Activated CD4-positive, alpha-beta T cell treated with anti-CD3 and anti-CD28 coated beads, Interleukin-2, amount 10 ng/mL, durations not matched to agents 7 days and 5 days (primary cell): ENCODE measurements at regions not wholly inside any gene's neighbourhood (a gene's known extent, or its start where the extent isn't known, plus 50 kb on each side); places are given as distances from the start of the nearest gene placed in this dataset.

Experiments used
- CTCF ChIA-PET: fragments of 350-600 bp; sonication (Branson Sonifier 250); formaldehyde crosslinking; loops from one replicate; lab custom pipeline; 2021; ENCODE audit warnings: antibody characterized with exemption; lab: Charles Lee
- POLR2A ChIA-PET: fragments of 350-600 bp; sonication (Branson Sonifier 250); formaldehyde crosslinking; loops from one replicate; lab custom pipeline; 2021; ENCODE audit warnings: antibody characterized with exemption; lab: Charles Lee
- DNase-seq: peaks from one replicate; pipeline ENCODE4 v3.0.0-alpha.2; 2020
- H3K27ac Mint-ChIP-seq: one replicate; pipeline ENCODE4 v1.8.0; 2021; ENCODE audit warnings: mild to moderate bottlenecking, moderate library complexity, mixed read lengths
- H3K27me3 Mint-ChIP-seq: one replicate; pipeline ENCODE4 v1.8.0; 2021; ENCODE audit warnings: mixed read lengths
- H3K36me3 Mint-ChIP-seq: one replicate; pipeline ENCODE4 v1.8.0; 2021; ENCODE audit warnings: low read depth, mixed read lengths
- H3K4me1 Mint-ChIP-seq: one replicate; pipeline ENCODE4 v1.8.0; 2021; ENCODE audit warnings: mixed read lengths
- H3K4me3 Mint-ChIP-seq: one replicate; pipeline ENCODE4 v1.8.0; 2021; ENCODE audit warnings: mild to moderate bottlenecking, moderate library complexity, mixed read lengths
- H3K9me3 Mint-ChIP-seq: one replicate; pipeline ENCODE4 v1.8.0; 2021; ENCODE audit warnings: mixed read lengths

DNA sequence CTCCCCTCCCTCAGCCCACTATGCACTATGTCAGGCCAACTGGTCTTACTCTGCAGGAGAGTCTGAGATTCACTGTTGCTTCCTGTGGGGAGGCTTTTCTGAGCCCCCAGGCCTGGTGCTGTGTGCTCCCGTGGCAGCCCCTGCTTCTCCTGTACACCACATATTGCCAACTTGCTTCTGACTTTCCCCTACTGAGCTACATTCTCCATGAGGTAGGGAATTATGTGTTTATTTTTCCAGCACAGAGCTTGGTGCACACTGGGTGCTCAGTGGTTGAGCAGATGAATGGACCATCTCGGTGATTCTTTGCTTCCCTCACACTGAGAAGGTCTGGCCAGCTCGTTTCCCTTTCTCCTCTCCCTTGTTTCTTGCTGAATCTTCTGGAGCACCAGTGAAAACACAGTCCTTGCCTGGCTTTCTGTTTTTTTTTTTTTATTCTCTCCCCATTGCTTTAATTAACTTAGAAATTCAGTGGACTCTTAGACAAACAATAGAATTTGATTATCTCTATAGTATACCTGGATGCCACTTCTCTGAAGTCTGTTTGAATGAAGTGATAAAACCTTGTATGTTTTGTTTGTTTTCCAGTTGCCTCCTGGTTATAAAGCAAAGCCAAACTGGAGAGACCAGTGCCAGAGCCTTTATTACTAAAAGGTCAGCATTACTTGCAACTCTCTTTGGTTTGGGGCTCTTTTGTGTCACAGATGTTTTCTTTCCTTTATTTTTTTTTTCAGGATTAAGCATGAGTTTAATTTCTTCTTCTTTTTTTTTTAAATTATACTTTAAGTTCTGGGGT lies 50.3 kb upstream of the CNIH3 start:
- ChIA-PET CTCF (interaction anchor here (0.6 kb wide), 1 partner anchor 268 kb away, joined by 3 read pairs; no protein-coding TSS in a partner anchor), POLR2A (no interaction called here)
- H3K9me3 Mint-ChIP-seq: peaks cover 2% of the 10 kb centered on the region
- DNase-seq: no peak
- H3K4me1 Mint-ChIP-seq: no peaks in the 10 kb centered on the region
- H3K27ac Mint-ChIP-seq: no peak overlapping the region
- no peaks in the 10 kb centered on the region for H3K36me3 Mint-ChIP-seq
- peaks cover 2% of the 10 kb centered on the region for H3K27me3 Mint-ChIP-seq
- no peak overlapping the region for H3K4me3 Mint-ChIP-seq
